ENCODE measurements at regions not wholly inside any gene's neighbourhood (a gene's known extent, or its start where the extent isn't known, plus 50 kb on each side); places are given as distances from the start of the nearest gene placed in this dataset.

GRCh38 chr21:14757533-14758327 is 211.6 kb upstream of the SAMSN1 start:
- intact Hi-C loops (cut with micrococcal nuclease), result no loop called here

- intact Hi-C loops (cut with micrococcal nuclease), result no loop called here
These were observed 209.0 kb upstream of the SAMSN1 start for GRCh38 chr21:14755086-14755485.

GRCh38 chr21:14754682-14755081 is 208.6 kb upstream of the SAMSN1 start:
- intact Hi-C loops (cut with micrococcal nuclease), result no loop called here

- intact Hi-C loops (cut with micrococcal nuclease), result no loop called here
These were observed 208.1 kb upstream of the SAMSN1 start for GRCh38 chr21:14754259-14754604.

- intact Hi-C loops (cut with micrococcal nuclease), result no loop called here
These were observed 207.5 kb upstream of the SAMSN1 start for GRCh38 chr21:14753466-14754258.

- intact Hi-C loops (cut with micrococcal nuclease), result no loop called here
These were observed 207.0 kb upstream of the SAMSN1 start for GRCh38 chr21:14753069-14753465.

- intact Hi-C loops (cut with micrococcal nuclease), result no loop called here
These were observed 206.3 kb upstream of the SAMSN1 start for GRCh38 chr21:14752345-14752909.

- intact Hi-C loops (cut with micrococcal nuclease), result no loop called here
These were observed 205.7 kb upstream of the SAMSN1 start for GRCh38 chr21:14751602-14752344.

- intact Hi-C loops (cut with micrococcal nuclease), result no loop called here
These were observed 204.9 kb upstream of the SAMSN1 start for GRCh38 chr21:14751011-14751410.

GRCh38 chr21:14750041-14750440 is 203.9 kb upstream of the SAMSN1 start:
- intact Hi-C loops (cut with micrococcal nuclease), result no loop called here

GRCh38 chr21:14748662-14749061 is 202.5 kb upstream of the SAMSN1 start:
- intact Hi-C loops (cut with micrococcal nuclease), result no loop called here

- intact Hi-C loops (cut with micrococcal nuclease), result no loop called here
These were observed 198.3 kb upstream of the SAMSN1 start for GRCh38 chr21:14744368-14744767.

GRCh38 chr21:14742119-14742518 is 196.0 kb upstream of the SAMSN1 start:
- intact Hi-C loops (cut with micrococcal nuclease), result no loop called here

- intact Hi-C loops (cut with micrococcal nuclease), result no loop called here
These were observed 195.1 kb upstream of the SAMSN1 start for GRCh38 chr21:14741256-14741655.

- intact Hi-C loops (cut with micrococcal nuclease), result no loop called here
These were observed 194.6 kb upstream of the SAMSN1 start for GRCh38 chr21:14740692-14741091.

GRCh38 chr21:14740116-14740515 is 194.0 kb upstream of the SAMSN1 start:
- intact Hi-C loops (cut with micrococcal nuclease), result no loop called here

- intact Hi-C loops (cut with micrococcal nuclease), result loop anchor here (5.0 kb wide), 5 partner anchors 33 to 357 kb away; partner anchors contain the start of gene HSPA13
These were observed 193.5 kb upstream of the SAMSN1 start for GRCh38 chr21:14739590-14739989.

- intact Hi-C loops (cut with micrococcal nuclease), result loop anchor here (1.0 to 5.0 kb wide), 6 partner anchors 34 to 356 kb away; partner anchors contain the start of gene HSPA13
These were observed 192.5 kb upstream of the SAMSN1 start for GRCh38 chr21:14738576-14738975.

GRCh38 chr21:14737922-14738321 is 191.8 kb upstream of the SAMSN1 start:
- intact Hi-C loops (cut with micrococcal nuclease), result loop anchor here (1.0 to 5.0 kb wide), 7 partner anchors 34 to 356 kb away; partner anchors contain the start of genes HSPA13 and SAMSN1

GRCh38 chr21:14737284-14737691 is 191.2 kb upstream of the SAMSN1 start:
- intact Hi-C loops (cut with micrococcal nuclease), result loop anchor here (2.0 to 5.0 kb wide), 6 partner anchors 35 to 355 kb away; partner anchors contain the start of genes HSPA13 and SAMSN1

- intact Hi-C loops (cut with micrococcal nuclease), result loop anchor here (2.0 to 5.0 kb wide), 6 partner anchors 36 to 354 kb away; partner anchors contain the start of genes HSPA13 and SAMSN1
These were observed 190.6 kb upstream of the SAMSN1 start for GRCh38 chr21:14736672-14737071.

Data from T-helper 2 cell treated with Interferon-gamma antibody and Interleukin-4, amounts not matched to agents 100 ng/mL and 5 ng/mL, for 36 hours (primary cell).